CD4-positive, alpha-beta T cell (primary cell): ENCODE measurements at regions not wholly inside any gene's neighbourhood (a gene's known extent, or its start where the extent isn't known, plus 50 kb on each side); places are given as distances from the start of the nearest gene placed in this dataset.

Source experiments
- ATAC-seq: fragments of 200-7000 bp; cut with Tn5 transposase; one replicate; pipeline ENCODE4 v1.10.0; 2022; ENCODE audit warnings: mild to moderate bottlenecking; ENCODE audit not compliant: poor library complexity
- CTCF ChIA-PET: fragments of 350-600 bp; sonication (Branson Sonifier 250); formaldehyde crosslinking; loops from one replicate; lab custom pipeline; 2021; ENCODE audit warnings: antibody characterized with exemption, inconsistent platforms; lab: Charles Lee
- POLR2A ChIA-PET: fragments of 350-600 bp; sonication (Branson Sonifier 250); formaldehyde crosslinking; loops from one replicate; lab custom pipeline; 2021; ENCODE audit warnings: antibody characterized with exemption, inconsistent platforms; lab: Charles Lee
- DNase-seq, 14 experiments: peaks; one replicate each; pipeline ENCODE4 v3.0.0-alpha.2; 2013 to 2020; ENCODE audit warnings: mixed read lengths in 2 of 14
- H3K27ac ChIP-seq, 2 donors: one replicate each; pipeline versions ENCODE4 v1.5.1 to v1.7.0; 2013; ENCODE audit warnings: low read length in 2 of 2, low read depth in 1 of 2, mild to moderate bottlenecking in 1 of 2
- H3K27me3 ChIP-seq, 2 experiments: 1 replicate in 1 of 2; 2 replicates in 1 of 2; pipeline versions ENCODE4 v1.6.1 to v1.7.0; 2013; ENCODE audit warnings: low read length in 2 of 2, control low read depth in 1 of 2, mild to moderate bottlenecking in 1 of 2, moderate library complexity in 1 of 2; ENCODE audit not compliant: insufficient read depth in 2 of 2, control insufficient read depth in 1 of 2
- H3K36me3 ChIP-seq: one replicate; pipeline ENCODE4 v1.6.1; 2013; ENCODE audit warnings: low read length, control low read depth; ENCODE audit not compliant: insufficient read depth
- H3K4me1 ChIP-seq: one replicate; pipeline ENCODE4 v1.6.1; 2013; ENCODE audit warnings: low read length, control low read depth; ENCODE audit not compliant: insufficient read depth
- H3K4me3 ChIP-seq: one replicate; pipeline ENCODE4 v1.5.1; 2013; ENCODE audit warnings: mild to moderate bottlenecking, low read length, moderate library complexity
- H3K9me3 ChIP-seq, 2 experiments: 1 replicate in 1 of 2; 2 replicates in 1 of 2; pipeline versions ENCODE4 v1.6.1 to v1.7.0; 2013; ENCODE audit warnings: low read length in 2 of 2, mild to moderate bottlenecking in 2 of 2, control low read depth in 1 of 2, moderate library complexity in 1 of 2; ENCODE audit not compliant: control insufficient read depth in 1 of 2, insufficient read depth in 1 of 2
- H3K27ac Mint-ChIP-seq: one replicate; pipeline ENCODE4 v1.8.0; 2020; ENCODE audit warnings: mixed read lengths
- H3K27me3 Mint-ChIP-seq: one replicate; pipeline ENCODE4 v1.8.0; 2021; ENCODE audit warnings: mixed read lengths
- H3K36me3 Mint-ChIP-seq: one replicate; pipeline ENCODE4 v1.8.0; 2021; ENCODE audit warnings: low read depth, mixed read lengths
- H3K4me1 Mint-ChIP-seq: one replicate; pipeline ENCODE4 v1.8.0; 2021; ENCODE audit warnings: low read depth, mixed read lengths
- H3K4me3 Mint-ChIP-seq: one replicate; pipeline ENCODE4 v1.8.0; 2020; ENCODE audit warnings: mild to moderate bottlenecking, mixed read lengths
- H3K9me3 Mint-ChIP-seq: one replicate; pipeline ENCODE4 v1.8.0; 2020; ENCODE audit warnings: mixed read lengths
- CTCF ChIP-seq: fragments of 200-600 bp; IDR thresholded peaks from one replicate; pipeline ENCODE4 v1.8.0; 2022; ENCODE audit warnings: antibody characterized with exemption, mild to moderate bottlenecking
- intact Hi-C, 2 experiments: fragments of 100-400 bp; cut with DNase I in 1 of 2; cut with micrococcal nuclease in 1 of 2; formaldehyde crosslinking; loops; one replicate each; pipeline versions ENCODE4 v1.15.1 to v1.9.0; 2023 to 2025; cut with DNase I, micrococcal nuclease

GRCh38 chr10:130777507-130778165 is 533.9 kb downstream of the TCERG1L start:
- POLR2A ChIA-PET = no interaction called here
- intact Hi-C loops = no loop called here
- Mint-ChIP-seq H3K9me3 (no peaks in the 10 kb centered on the region), H3K36me3 (no peaks in the 10 kb centered on the region), H3K27ac (no peak overlapping the region), H3K4me3 (no peak overlapping the region), H3K4me1 (no peaks in the 10 kb centered on the region), H3K27me3 (peaks cover 10% of the 10 kb centered on the region)
- DNase-seq (peak in 1 of 14 experiments; percentile 28), ATAC-seq (no peak)
- Histone ChIP-seq H3K9me3 (peaks cover 0 to 14% of the 10 kb centered on the region in 2 experiments), H3K36me3 (no peaks in the 10 kb centered on the region), H3K4me3 (no peak overlapping the region), H3K4me1 (no peaks in the 10 kb centered on the region), H3K27ac (no peak overlapping the region), H3K27me3 (no peaks in the 10 kb centered on the region)
- CTCF ChIA-PET = no interaction called here
- no peak for TF ChIP-seq CTCF

- H3K36me3 ChIP-seq = no peaks in the 10 kb centered on the region
- H3K4me1 ChIP-seq = no peaks in the 10 kb centered on the region
- Mint-ChIP-seq H3K36me3 (no peaks in the 10 kb centered on the region), H3K4me3 (no peak overlapping the region), H3K4me1 (no peaks in the 10 kb centered on the region), H3K9me3 (no peaks in the 10 kb centered on the region), H3K27me3 (peaks cover 10% of the 10 kb centered on the region), H3K27ac (no peak overlapping the region)
- intact Hi-C loops = no loop called here
- no peak overlapping the region for H3K27ac ChIP-seq
- H3K4me3 ChIP-seq = no peak overlapping the region
- no peaks in the 10 kb centered on the region for H3K27me3 ChIP-seq
- CTCF ChIA-PET = no interaction called here
- peaks cover 0 to 12% of the 10 kb centered on the region in 2 experiments for H3K9me3 ChIP-seq
- ATAC-seq (no peak), DNase-seq (no peak)
- TF ChIP-seq CTCF = no peak
- POLR2A ChIA-PET = no interaction called here
These were observed 533.4 kb downstream of the TCERG1L start for GRCh38 chr10:130778166-130778545.

GRCh38 chr10:130780763-130781162 is 530.8 kb downstream of the TCERG1L start:
- CTCF ChIA-PET = no interaction called here
- no peaks in the 10 kb centered on the region for H3K4me1 ChIP-seq
- no peak overlapping the region for H3K27ac ChIP-seq
- no peak for TF ChIP-seq CTCF
- Mint-ChIP-seq H3K9me3 (no peaks in the 10 kb centered on the region), H3K36me3 (no peaks in the 10 kb centered on the region), H3K27ac (no peak overlapping the region), H3K4me3 (no peak overlapping the region), H3K27me3 (peaks cover 3% of the 10 kb centered on the region), H3K4me1 (no peaks in the 10 kb centered on the region)
- intact Hi-C loops = loop anchor here in 1 of 2 experiments (10.0 kb wide), 1 partner anchor 586 kb away; no protein-coding TSS in a partner anchor
- no peaks in the 10 kb centered on the region for H3K36me3 ChIP-seq
- no peak overlapping the region for H3K4me3 ChIP-seq
- DNase-seq (no peak), ATAC-seq (no peak)
- H3K9me3 ChIP-seq = peaks cover 0 to 14% of the 10 kb centered on the region in 2 experiments
- no peaks in the 10 kb centered on the region for H3K27me3 ChIP-seq
- POLR2A ChIA-PET = no interaction called here
